Endothelial cell of umbilical vein (primary cell): ENCODE measurements at regions not wholly inside any gene's neighbourhood (a gene's known extent, or its start where the extent isn't known, plus 50 kb on each side); places are given as distances from the start of the nearest gene placed in this dataset.

ENCODE experiments used
- CTCF ChIP-seq, 2 donors: IDR thresholded peaks; 1 replicate in 1 of 2; 2 replicates in 1 of 2; pipeline ENCODE4 v1.5.1; 2011; ENCODE audit warnings: low read length in 2 of 2, mild to moderate bottlenecking in 2 of 2, moderate library complexity in 2 of 2, control low read depth in 1 of 2, inconsistent platforms in 1 of 2, low read depth in 1 of 2; ENCODE audit not compliant: insufficient read depth in 1 of 2; ENCODE audit errors: extremely low read depth in 1 of 2
- FOS ChIP-seq: IDR thresholded peaks from 2 replicates; pipeline ENCODE4 v1.6.1; 2011; ENCODE audit warnings: mild to moderate bottlenecking, low read length, moderate library complexity, borderline replicate concordance; ENCODE audit not compliant: insufficient read depth
- GATA2 ChIP-seq: IDR thresholded peaks from 2 replicates; pipeline ENCODE4 v1.7.0; 2011; ENCODE audit warnings: low read depth, mild to moderate bottlenecking, moderate library complexity, mixed read lengths, low read length; ENCODE audit not compliant: insufficient read length, insufficient read depth
- MAX ChIP-seq: IDR thresholded peaks from 2 replicates; pipeline ENCODE4 v1.6.1; 2011; ENCODE audit not compliant: insufficient read depth, insufficient read length
- POLR2A ChIP-seq: IDR thresholded peaks from 2 replicates; pipeline ENCODE4 v1.6.1; 2012; ENCODE audit warnings: low read depth, mild to moderate bottlenecking, control low read depth, low read length
- POLR2AphosphoS5 ChIP-seq: IDR thresholded peaks from 2 replicates; pipeline ENCODE4 v1.6.1; 2012; ENCODE audit warnings: low read depth, mild to moderate bottlenecking, control low read depth, low read length, moderate library complexity; ENCODE audit not compliant: insufficient read depth

GRCh38 chr16:59373632-59374031 lies 639.5 kb upstream of the GOT2 start:
- TF ChIP-seq CTCF (IDR thresholded peaks at IDR 0.05; ENCODE audit: extremely low read depth in 1 of 2, insufficient read depth in 1 of 2, low read depth in 1 of 2, low read length in 2 of 2) = no peak
- no peak for TF ChIP-seq POLR2A
- TF ChIP-seq POLR2AphosphoS5 = no peak
- no peak for TF ChIP-seq MAX
- no peak for TF ChIP-seq GATA2
- TF ChIP-seq FOS = no peak
